ENCODE measurements at regions not wholly inside any gene's neighbourhood (a gene's known extent, or its start where the extent isn't known, plus 50 kb on each side); places are given as distances from the start of the nearest gene placed in this dataset.

DNA sequence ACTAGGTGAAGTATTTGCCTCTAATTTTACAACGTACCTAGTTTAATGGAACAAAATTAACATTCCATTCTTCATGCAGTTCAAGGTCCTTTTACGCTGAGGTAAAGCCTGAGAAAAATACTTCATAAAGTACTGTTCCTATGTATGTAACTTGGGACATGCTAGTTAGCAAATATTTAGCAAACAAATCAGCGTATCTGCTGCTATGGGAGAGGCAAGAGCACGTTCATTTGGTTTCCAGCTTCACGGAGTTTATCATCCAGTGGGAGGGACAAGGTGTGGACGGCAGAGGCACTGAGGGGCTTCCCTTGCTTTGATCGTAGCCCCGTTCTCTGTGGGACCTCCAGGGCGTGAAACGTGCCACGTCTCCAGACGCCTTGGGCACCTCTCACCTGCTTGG lies 248.8 kb downstream of the IRS2 start (continued):
- TF ChIP-seq, protein P1, sequence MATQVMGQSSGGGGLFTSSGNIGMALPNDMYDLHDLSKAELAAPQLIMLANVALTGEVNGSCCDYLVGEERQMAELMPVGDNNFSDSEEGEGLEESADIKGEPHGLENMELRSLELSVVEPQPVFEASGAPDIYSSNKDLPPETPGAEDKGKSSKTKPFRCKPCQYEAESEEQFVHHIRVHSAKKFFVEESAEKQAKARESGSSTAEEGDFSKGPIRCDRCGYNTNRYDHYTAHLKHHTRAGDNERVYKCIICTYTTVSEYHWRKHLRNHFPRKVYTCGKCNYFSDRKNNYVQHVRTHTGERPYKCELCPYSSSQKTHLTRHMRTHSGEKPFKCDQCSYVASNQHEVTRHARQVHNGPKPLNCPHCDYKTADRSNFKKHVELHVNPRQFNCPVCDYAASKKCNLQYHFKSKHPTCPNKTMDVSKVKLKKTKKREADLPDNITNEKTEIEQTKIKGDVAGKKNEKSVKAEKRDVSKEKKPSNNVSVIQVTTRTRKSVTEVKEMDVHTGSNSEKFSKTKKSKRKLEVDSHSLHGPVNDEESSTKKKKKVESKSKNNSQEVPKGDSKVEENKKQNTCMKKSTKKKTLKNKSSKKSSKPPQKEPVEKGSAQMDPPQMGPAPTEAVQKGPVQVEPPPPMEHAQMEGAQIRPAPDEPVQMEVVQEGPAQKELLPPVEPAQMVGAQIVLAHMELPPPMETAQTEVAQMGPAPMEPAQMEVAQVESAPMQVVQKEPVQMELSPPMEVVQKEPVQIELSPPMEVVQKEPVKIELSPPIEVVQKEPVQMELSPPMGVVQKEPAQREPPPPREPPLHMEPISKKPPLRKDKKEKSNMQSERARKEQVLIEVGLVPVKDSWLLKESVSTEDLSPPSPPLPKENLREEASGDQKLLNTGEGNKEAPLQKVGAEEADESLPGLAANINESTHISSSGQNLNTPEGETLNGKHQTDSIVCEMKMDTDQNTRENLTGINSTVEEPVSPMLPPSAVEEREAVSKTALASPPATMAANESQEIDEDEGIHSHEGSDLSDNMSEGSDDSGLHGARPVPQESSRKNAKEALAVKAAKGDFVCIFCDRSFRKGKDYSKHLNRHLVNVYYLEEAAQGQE (IDR thresholded peaks at IDR 0.05; ENCODE audit: low read depth), result no peak
- TF ChIP-seq FOSL1 (IDR thresholded peaks at IDR 0.05; ENCODE audit: low read depth), result no peak
- TF ChIP-seq, protein P2, sequence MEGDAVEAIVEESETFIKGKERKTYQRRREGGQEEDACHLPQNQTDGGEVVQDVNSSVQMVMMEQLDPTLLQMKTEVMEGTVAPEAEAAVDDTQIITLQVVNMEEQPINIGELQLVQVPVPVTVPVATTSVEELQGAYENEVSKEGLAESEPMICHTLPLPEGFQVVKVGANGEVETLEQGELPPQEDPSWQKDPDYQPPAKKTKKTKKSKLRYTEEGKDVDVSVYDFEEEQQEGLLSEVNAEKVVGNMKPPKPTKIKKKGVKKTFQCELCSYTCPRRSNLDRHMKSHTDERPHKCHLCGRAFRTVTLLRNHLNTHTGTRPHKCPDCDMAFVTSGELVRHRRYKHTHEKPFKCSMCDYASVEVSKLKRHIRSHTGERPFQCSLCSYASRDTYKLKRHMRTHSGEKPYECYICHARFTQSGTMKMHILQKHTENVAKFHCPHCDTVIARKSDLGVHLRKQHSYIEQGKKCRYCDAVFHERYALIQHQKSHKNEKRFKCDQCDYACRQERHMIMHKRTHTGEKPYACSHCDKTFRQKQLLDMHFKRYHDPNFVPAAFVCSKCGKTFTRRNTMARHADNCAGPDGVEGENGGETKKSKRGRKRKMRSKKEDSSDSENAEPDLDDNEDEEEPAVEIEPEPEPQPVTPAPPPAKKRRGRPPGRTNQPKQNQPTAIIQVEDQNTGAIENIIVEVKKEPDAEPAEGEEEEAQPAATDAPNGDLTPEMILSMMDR (IDR thresholded peaks at IDR 0.05 in 2 of 3, conservative IDR thresholded peaks at IDR 0.05 in 1 of 3; ENCODE audit: borderline replicate concordance in 1 of 3, insufficient read depth in 1 of 3, low read depth in 2 of 3, low read length in 2 of 3), result no peak
- no peak for TF ChIP-seq SP1 (IDR thresholded peaks at IDR 0.05; ENCODE audit: low read depth)
- no peak for TF ChIP-seq RAD21 (IDR thresholded peaks at IDR 0.05; ENCODE audit: low read depth)
- TF ChIP-seq JUND (IDR thresholded peaks at IDR 0.05), result no peak

GRCh38 chr13:109533350-109533749 lies 253.0 kb downstream of the IRS2 start:
- Histone ChIP-seq H3K9me2 (ENCODE audit: insufficient read depth) (no peaks in the 10 kb centered on the region), H2AFZ (ENCODE audit: low read depth, low read length, poor library complexity, severe bottlenecking) (no peak overlapping the region), H3K9me3 (ENCODE audit: control insufficient read depth in 1 of 2, insufficient read depth in 1 of 2, low read depth in 1 of 2, low read length in 2 of 2) (no peaks in the 10 kb centered on the region), H3K36me3 (ENCODE audit: control insufficient read depth in 1 of 2, insufficient read depth in 2 of 2, low read length in 2 of 2) (no peaks in the 10 kb centered on the region), H3K27me3 (ENCODE audit: insufficient read depth, low read length) (no peaks in the 10 kb centered on the region), H3K9ac (ENCODE audit: low read length) (no peak overlapping the region), H3K27ac (ENCODE audit: low read depth, low read length) (no peak overlapping the region), H4K20me1 (ENCODE audit: insufficient read depth) (no peaks in the 10 kb centered on the region), H3K4me3 (replicated peaks in 1 of 2; ENCODE audit: low read depth in 1 of 2, low read length in 2 of 2) (no peak overlapping the region), H3K4me2 (ENCODE audit: low read length) (no peak overlapping the region), H3K79me2 (ENCODE audit: insufficient read depth, low read length) (no peaks in the 10 kb centered on the region), H3K4me1 (ENCODE audit: control insufficient read depth in 1 of 2, insufficient read depth in 2 of 2, low read length in 2 of 2) (no peaks in the 10 kb centered on the region)
- BruUV-seq (replicated peaks), result no TSS peak
- POLR2A ChIA-PET, result no interaction called here
- intact Hi-C loops (cut with micrococcal nuclease), result no loop called here
- ATAC-seq, result no peak
- DNase-seq (ENCODE audit: low read depth, low spot score), result no peak
- CTCF ChIA-PET, result no interaction called here
- RAD21 ChIA-PET (ENCODE audit: low non-redundant PET in 1 of 2, low total read pairs in 2 of 2, uncharacterized antibody in 2 of 2, unreplicated experiment in 2 of 2), result no interaction called here
- TF ChIP-seq CEBPB (IDR thresholded peaks at IDR 0.05; ENCODE audit: low read depth) (no peak), SIN3A (IDR thresholded peaks at IDR 0.05; ENCODE audit: low read depth) (no peak), FOSL1 (IDR thresholded peaks at IDR 0.05; ENCODE audit: low read depth) (no peak), ELF1 (IDR thresholded peaks at IDR 0.05; ENCODE audit: borderline replicate concordance, low read depth) (no peak), RAD21 (IDR thresholded peaks at IDR 0.05; ENCODE audit: low read depth) (no peak), ZFX (IDR thresholded peaks at IDR 0.05) (no peak), CBX3 (IDR thresholded peaks at IDR 0.05; ENCODE audit: low read depth) (no peak), SP1 (IDR thresholded peaks at IDR 0.05; ENCODE audit: low read depth) (no peak), EGR1 (IDR thresholded peaks at IDR 0.05; ENCODE audit: low read depth) (no peak), EZH2 (IDR thresholded peaks at IDR 0.05) (no peak), ATF3 (IDR thresholded peaks at IDR 0.05) (no peak), YY1 (IDR thresholded peaks at IDR 0.05; ENCODE audit: extremely low read depth, insufficient replicate concordance, low read depth, low read length) (no peak)
- TF ChIP-seq, protein P1 (IDR thresholded peaks at IDR 0.05; ENCODE audit: low read depth), result no peak

Measured in HCT116 (cell line).